MCF 10A (cell line): ENCODE measurements at regions not wholly inside any gene's neighbourhood (a gene's known extent, or its start where the extent isn't known, plus 50 kb on each side); places are given as distances from the start of the nearest gene placed in this dataset.
"Not testable (repeated sequence)": the region's sequence is repeated elsewhere in the genome, so short reads cannot be mapped to it uniquely, and the experiment has no call there.

Source experiments
- BruUV-seq: library from RNA; stranded (reverse); fragments of 400-500 nt; replicated peaks from 2 replicates; lab custom pipeline; 2021; lab: Mats Ljungman, UMichigan
- CTCF ChIA-PET: fragments of 300-600 bp; sonication (Branson Sonifier 250); formaldehyde crosslinking; extraction: SDS; loops from one replicate; lab custom pipeline; 2021; ENCODE audit warnings: antibody characterized with exemption, inconsistent platforms; lab: Yijun Ruan, JAX
- POLR2A ChIA-PET: fragments of 300-600, 350-650 bp; sonication (Branson Sonifier 250); formaldehyde crosslinking; extraction: SDS; loops from one replicate; lab custom pipeline; 2020; ENCODE audit warnings: antibody characterized with exemption, inconsistent platforms; lab: Yijun Ruan, JAX
- DNase-seq: peaks from one replicate; pipeline ENCODE4 v3.0.0-alpha.2; 2018; ENCODE audit not compliant: unreplicated experiment
- H3K27ac Mint-ChIP-seq: one replicate; pipeline ENCODE4 v1.8.0; 2022; ENCODE audit warnings: mild to moderate bottlenecking, low read depth, mixed read lengths; ENCODE audit not compliant: unreplicated experiment
- H3K27me3 Mint-ChIP-seq: one replicate; pipeline ENCODE4 v1.8.0; 2022; ENCODE audit warnings: mixed read lengths; ENCODE audit not compliant: insufficient read depth, unreplicated experiment
- H3K36me3 Mint-ChIP-seq: one replicate; pipeline ENCODE4 v1.8.0; 2022; ENCODE audit warnings: mild to moderate bottlenecking, moderate library complexity, mixed read lengths; ENCODE audit not compliant: insufficient read depth, unreplicated experiment
- H3K4me1 Mint-ChIP-seq: one replicate; pipeline ENCODE4 v1.8.0; 2022; ENCODE audit warnings: mixed read lengths; ENCODE audit not compliant: insufficient read depth, unreplicated experiment
- H3K4me3 Mint-ChIP-seq: one replicate; pipeline ENCODE4 v1.8.0; 2022; ENCODE audit warnings: mild to moderate bottlenecking, moderate library complexity, mixed read lengths; ENCODE audit not compliant: unreplicated experiment
- H3K9me3 Mint-ChIP-seq: one replicate; pipeline ENCODE4 v1.8.0; 2022; ENCODE audit warnings: mixed read lengths; ENCODE audit not compliant: unreplicated experiment
- CTCF ChIP-seq: fragments of 200-600 bp; IDR thresholded peaks from one replicate; pipeline ENCODE4 v1.8.0; 2022; ENCODE audit warnings: antibody characterized with exemption, mild to moderate bottlenecking; ENCODE audit not compliant: unreplicated experiment
- intact Hi-C: fragments of 100-400 bp; cut with micrococcal nuclease; formaldehyde crosslinking; loops from 2 replicates; pipeline ENCODE4 v1.14.1; 2022

DNA sequence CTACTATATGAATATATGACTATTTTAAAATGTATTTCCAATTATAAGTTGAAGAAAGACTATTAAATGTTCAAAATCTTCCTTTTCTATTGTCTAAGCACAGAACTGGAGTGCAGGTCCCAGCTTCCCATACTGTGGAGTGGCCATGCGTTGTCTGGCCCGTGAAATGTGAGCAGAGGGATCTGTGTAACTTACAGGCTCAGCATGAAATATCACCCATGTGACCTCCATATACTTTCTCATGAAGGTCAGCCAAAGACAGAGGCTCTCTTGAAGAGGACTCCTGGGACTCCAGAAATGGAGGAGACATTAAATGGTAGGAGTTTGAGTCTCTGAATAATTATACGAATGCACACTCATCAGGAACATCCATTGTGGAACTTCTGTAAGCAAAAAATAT lies 92.4 kb upstream of the CAV2 start:
- no peak for TF ChIP-seq CTCF
- H3K4me3 Mint-ChIP-seq, result no peak overlapping the region
- no peak overlapping the region for H3K27ac Mint-ChIP-seq
- H3K27me3 Mint-ChIP-seq, result no peaks in the 10 kb centered on the region
- intact Hi-C loops, result no loop called here
- H3K4me1 Mint-ChIP-seq, result no peaks in the 10 kb centered on the region
- POLR2A ChIA-PET, result interaction anchor here (0.6 to 1.0 kb wide), 2 partner anchors 12 to 43 kb away, joined by 3 read pairs; no protein-coding TSS in a partner anchor
- peaks cover 7% of the 10 kb centered on the region for H3K9me3 Mint-ChIP-seq
- no peaks in the 10 kb centered on the region for H3K36me3 Mint-ChIP-seq
- CTCF ChIA-PET, result no interaction called here
- BruUV-seq, result no TSS peak
- DNase-seq, result no peak

GRCh38 chr7:116408166-116408565 lies 91.4 kb upstream of the CAV2 start:
- DNase-seq, result no peak
- Mint-ChIP-seq H3K4me1 (no peaks in the 10 kb centered on the region), H3K9me3 (peaks cover 7% of the 10 kb centered on the region), H3K27ac (no peak overlapping the region), H3K27me3 (no peaks in the 10 kb centered on the region), H3K36me3 (no peaks in the 10 kb centered on the region), H3K4me3 (no peak overlapping the region)
- POLR2A ChIA-PET, result interaction anchor here (0.6 to 1.0 kb wide), 3 partner anchors 9 to 44 kb away, joined by 3 read pairs; no protein-coding TSS in a partner anchor
- CTCF ChIA-PET, result interaction anchor here (0.6 kb wide), 1 partner anchor 29 kb away, joined by 3 read pairs; no protein-coding TSS in a partner anchor
- BruUV-seq, result no TSS peak
- no peak for TF ChIP-seq CTCF
- intact Hi-C loops, result no loop called here

DNA sequence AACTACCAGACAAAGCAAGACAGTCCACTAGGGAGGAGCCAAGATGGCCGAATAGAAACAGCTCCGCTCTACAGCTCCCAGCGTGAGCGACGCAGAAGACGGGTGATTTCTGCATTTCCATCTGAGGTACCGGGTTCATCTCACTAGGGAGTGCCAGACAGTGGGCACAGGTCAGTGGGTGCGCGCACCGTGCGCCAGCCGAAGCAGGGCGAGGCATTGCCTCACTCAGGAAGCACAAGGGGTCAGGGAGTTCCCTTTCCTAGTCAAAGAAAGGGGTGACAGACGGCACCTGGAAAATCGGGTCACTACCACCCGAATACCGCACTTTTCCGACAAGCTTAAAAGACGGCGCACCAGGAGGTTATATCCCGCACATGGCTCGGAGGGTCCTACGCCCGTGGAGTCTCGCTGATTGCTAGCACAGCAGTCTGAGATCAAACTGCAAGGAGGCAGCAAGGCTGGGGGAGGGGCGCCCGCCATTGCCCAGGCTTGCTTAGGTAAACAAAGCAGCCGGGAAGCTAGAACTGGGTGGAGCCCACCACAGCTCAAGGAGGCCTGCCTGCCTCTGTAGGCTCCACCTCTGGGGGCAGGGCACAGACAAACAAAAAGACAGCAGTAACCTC lies 90.6 kb upstream of the CAV2 start:
- H3K27me3 Mint-ChIP-seq, H3K4me1 Mint-ChIP-seq, H3K9me3 Mint-ChIP-seq, H3K4me3 Mint-ChIP-seq, BruUV-seq, DNase-seq, H3K27ac Mint-ChIP-seq, H3K36me3 Mint-ChIP-seq, intact Hi-C loops: not testable (repeated sequence)
- ChIA-PET POLR2A (interaction anchor here (0.9 to 1.0 kb wide), 2 partner anchors 10 to 13 kb away, joined by 3 read pairs; no protein-coding TSS in a partner anchor), CTCF (interaction anchor here (0.6 kb wide), 2 partner anchors 28 to 174 kb away, joined by 3 read pairs; no protein-coding TSS in a partner anchor)

- BruUV-seq, H3K4me3 Mint-ChIP-seq, intact Hi-C loops, H3K36me3 Mint-ChIP-seq, H3K9me3 Mint-ChIP-seq, DNase-seq, POLR2A ChIA-PET, H3K27ac Mint-ChIP-seq, H3K4me1 Mint-ChIP-seq, H3K27me3 Mint-ChIP-seq, CTCF ChIA-PET: not testable (repeated sequence)
Observed at GRCh38 chr7:116410694-116411093, 88.8 kb upstream of the CAV2 start.

- BruUV-seq, result no TSS peak
- POLR2A ChIA-PET, result interaction anchor here (1.2 kb wide), 1 partner anchor 17 kb away, joined by 4 read pairs; no protein-coding TSS in a partner anchor
- H3K4me3 Mint-ChIP-seq, result no peak overlapping the region
- H3K36me3 Mint-ChIP-seq, result no peaks in the 10 kb centered on the region
- H3K4me1 Mint-ChIP-seq, result peaks cover 17% of the 10 kb centered on the region
- CTCF ChIA-PET, result interaction anchor here (0.8 to 1.1 kb wide), 2 partner anchors 15 to 29 kb away, joined by 3 read pairs; no protein-coding TSS in a partner anchor
- intact Hi-C loops, result no loop called here
- H3K27ac Mint-ChIP-seq, result peak overlapping the region; percentile 73
- H3K9me3 Mint-ChIP-seq, result no peaks in the 10 kb centered on the region
- TF ChIP-seq CTCF, result no peak
- no peak for DNase-seq
- H3K27me3 Mint-ChIP-seq, result no peaks in the 10 kb centered on the region
Observed at GRCh38 chr7:116417593-116418345, 81.8 kb upstream of the CAV2 start.
